NB4 (cell line): ENCODE measurements at regions not wholly inside any gene's neighbourhood (a gene's known extent, or its start where the extent isn't known, plus 50 kb on each side); places are given as distances from the start of the nearest gene placed in this dataset.

Experiments used
- CTCF ChIP-seq: IDR thresholded peaks from one replicate; pipeline ENCODE4 v1.5.1; 2012; ENCODE audit warnings: low read depth, low read length
- MAX ChIP-seq: IDR thresholded peaks from 2 replicates; pipeline ENCODE4 v1.6.1; 2011; ENCODE audit warnings: low read depth, low read length

GRCh38 chr7:132683896-132684690, 107.8 kb upstream of the PLXNA4 start:
- TF ChIP-seq CTCF (no peak), MAX (no peak)
